ENCODE measurements at regions not wholly inside any gene's neighbourhood (a gene's known extent, or its start where the extent isn't known, plus 50 kb on each side); places are given as distances from the start of the nearest gene placed in this dataset.
"Not testable (repeated sequence)": the region's sequence is repeated elsewhere in the genome, so short reads cannot be mapped to it uniquely, and the experiment has no call there.

GRCh38 chr2:22126978-22127377, 1003.2 kb downstream of the TDRD15 start:
- Histone ChIP-seq H3K4me1 (ENCODE audit: control insufficient read depth in 1 of 2, insufficient read depth in 2 of 2, low read length in 2 of 2) (no peaks in the 10 kb centered on the region), H3K4me3 (ENCODE audit: low read length in 2 of 2) (no peak overlapping the region), H3K27ac (ENCODE audit: low read depth in 1 of 2, low read length in 2 of 2) (no peak overlapping the region), H3K27me3 (ENCODE audit: control insufficient read depth in 1 of 2, insufficient read depth in 2 of 2, low read length in 1 of 2) (no peaks in the 10 kb centered on the region), H3K36me3 (ENCODE audit: control insufficient read depth in 1 of 2, insufficient read depth in 2 of 2, low read length in 1 of 2) (no peaks in the 10 kb centered on the region), H3K9me3 (ENCODE audit: control insufficient read depth, low read length) (peaks cover 1% of the 10 kb centered on the region)
- ATAC-seq (ENCODE audit: low FRiP score) = no peak
- intact Hi-C loops (cut with DNase I) = no loop called here
- no peak for DNase-seq

DNA sequence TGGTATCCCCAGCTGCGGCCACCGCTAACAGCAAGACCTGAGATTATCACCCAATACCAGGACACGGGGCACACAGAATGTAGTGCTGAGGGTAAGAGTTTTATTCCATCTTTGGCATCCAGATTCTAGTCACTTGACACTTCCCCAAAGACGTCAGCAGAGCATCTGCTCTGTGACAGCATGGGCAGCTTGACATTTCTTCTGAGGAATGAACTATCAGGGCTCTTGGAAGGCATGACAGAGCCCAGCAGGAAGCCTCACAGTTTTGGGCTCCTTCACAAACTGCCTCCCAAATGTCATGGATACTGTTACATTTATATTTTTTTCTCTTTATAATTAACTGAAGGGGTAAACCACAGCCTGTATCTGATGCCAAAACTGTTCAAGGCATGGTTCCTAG, 1010.7 kb downstream of the TDRD15 start:
- WGBS, 2 donors = 78% methylated on average over 4 of the region's 4 CpGs
- ATAC-seq (ENCODE audit: low FRiP score) = no peak
- H3K9me3 ChIP-seq (ENCODE audit: control insufficient read depth, low read length) = no peaks in the 10 kb centered on the region

GRCh38 chr2:22136446-22136845, 1012.7 kb downstream of the TDRD15 start:
- Histone ChIP-seq H3K27me3 (ENCODE audit: control insufficient read depth in 1 of 2, insufficient read depth in 2 of 2, low read length in 1 of 2) (peaks cover 0 to 1% of the 10 kb centered on the region in 2 donors), H3K36me3 (ENCODE audit: control insufficient read depth in 1 of 2, insufficient read depth in 2 of 2, low read length in 1 of 2) (no peaks in the 10 kb centered on the region), H3K4me1 (ENCODE audit: control insufficient read depth in 1 of 2, insufficient read depth in 2 of 2, low read length in 2 of 2) (no peaks in the 10 kb centered on the region), H3K27ac (ENCODE audit: low read depth in 1 of 2, low read length in 2 of 2) (no peak overlapping the region), H3K9me3 (ENCODE audit: control insufficient read depth, low read length) (no peaks in the 10 kb centered on the region), H3K4me3 (ENCODE audit: low read length in 2 of 2) (no peak overlapping the region)
- intact Hi-C loops (cut with DNase I) = no loop called here
- WGBS, 2 donors = 85 to 89% methylated on average over 4 of the region's 4 CpGs
- DNase-seq = no peak
- no peak for ATAC-seq (ENCODE audit: low FRiP score)

More for the DNA sequence above, 1010.7 kb downstream of the TDRD15 start:
- no peaks in the 10 kb centered on the region for H3K4me1 ChIP-seq (ENCODE audit: control insufficient read depth in 1 of 2, insufficient read depth in 2 of 2, low read length in 2 of 2)
- intact Hi-C loops (cut with DNase I) = no loop called here
- H3K27ac ChIP-seq (ENCODE audit: low read depth in 1 of 2, low read length in 2 of 2) = no peak overlapping the region
- H3K4me3 ChIP-seq (ENCODE audit: low read length in 2 of 2) = no peak overlapping the region
- no peak for DNase-seq
- H3K36me3 ChIP-seq (ENCODE audit: control insufficient read depth in 1 of 2, insufficient read depth in 2 of 2, low read length in 1 of 2) = no peaks in the 10 kb centered on the region
- peaks cover 0 to 1% of the 10 kb centered on the region in 2 donors for H3K27me3 ChIP-seq (ENCODE audit: control insufficient read depth in 1 of 2, insufficient read depth in 2 of 2, low read length in 1 of 2)

- intact Hi-C loops (cut with DNase I) = no loop called here
- ATAC-seq (ENCODE audit: low FRiP score) = no peak
Observed at GRCh38 chr2:22143840-22144239, 1020.1 kb downstream of the TDRD15 start.

DNA sequence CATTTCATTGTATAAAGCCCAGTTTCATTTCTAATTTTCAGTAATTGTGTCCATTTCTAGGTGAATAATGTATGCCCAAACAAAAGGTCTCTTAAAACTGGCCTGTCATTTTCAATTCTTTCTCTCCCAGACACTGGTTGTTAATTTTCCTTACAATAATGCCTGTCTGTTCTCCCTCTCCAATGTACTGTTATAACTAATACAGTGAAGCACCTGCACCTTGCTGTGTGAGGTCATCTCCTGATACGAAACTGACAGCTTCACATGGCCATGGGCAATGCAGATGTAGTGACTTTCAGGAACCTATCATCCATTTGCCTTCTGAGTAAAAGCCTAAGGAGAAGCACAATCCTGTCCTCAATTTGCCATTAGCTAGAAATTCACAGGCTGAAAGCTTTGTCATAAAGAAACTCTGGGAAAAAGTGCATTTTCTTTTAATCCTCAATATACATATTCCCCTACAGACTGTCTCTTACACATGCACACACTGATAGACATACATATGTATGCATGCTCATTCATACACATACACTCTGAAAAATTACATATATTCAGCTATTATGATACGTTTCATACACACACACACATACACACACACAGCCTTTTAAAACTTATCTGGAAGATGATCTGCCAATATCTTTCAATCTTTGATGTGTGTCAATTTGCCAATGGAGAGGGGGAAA, 1030.3 kb downstream of the TDRD15 start:
- H3K27ac ChIP-seq (ENCODE audit: low read depth in 1 of 2, low read length in 2 of 2) = no peak overlapping the region
- H3K4me3 ChIP-seq (ENCODE audit: low read length in 2 of 2) = no peak overlapping the region
- intact Hi-C loops (cut with DNase I) = no loop called here
- DNase-seq (no peak), ATAC-seq (ENCODE audit: low FRiP score) (no peak)
- H3K4me1 ChIP-seq (ENCODE audit: control insufficient read depth in 1 of 2, insufficient read depth in 2 of 2, low read length in 2 of 2) = peaks cover 0 to 2% of the 10 kb centered on the region in 2 donors
- H3K36me3 ChIP-seq (ENCODE audit: control insufficient read depth in 1 of 2, insufficient read depth in 2 of 2, low read length in 1 of 2) = no peaks in the 10 kb centered on the region
- H3K27me3 ChIP-seq (ENCODE audit: control insufficient read depth in 1 of 2, insufficient read depth in 2 of 2, low read length in 1 of 2) = no peaks in the 10 kb centered on the region
- WGBS, 2 donors = 32 to 34% methylated on average over 2 of the region's 2 CpGs
- H3K9me3 ChIP-seq (ENCODE audit: control insufficient read depth, low read length) = peaks cover 2% of the 10 kb centered on the region

More at GRCh38 chr2:22143840-22144239, 1020.1 kb downstream of the TDRD15 start:
- H3K27ac ChIP-seq (ENCODE audit: low read depth in 1 of 2, low read length in 2 of 2) = no peak overlapping the region
- DNase-seq = no peak
- H3K4me3 ChIP-seq (ENCODE audit: low read length in 2 of 2) = no peak overlapping the region
- no peaks in the 10 kb centered on the region for H3K27me3 ChIP-seq (ENCODE audit: control insufficient read depth in 1 of 2, insufficient read depth in 2 of 2, low read length in 1 of 2)
- H3K36me3 ChIP-seq (ENCODE audit: control insufficient read depth in 1 of 2, insufficient read depth in 2 of 2, low read length in 1 of 2) = no peaks in the 10 kb centered on the region
- no peaks in the 10 kb centered on the region for H3K4me1 ChIP-seq (ENCODE audit: control insufficient read depth in 1 of 2, insufficient read depth in 2 of 2, low read length in 2 of 2)
- H3K9me3 ChIP-seq (ENCODE audit: control insufficient read depth, low read length) = no peaks in the 10 kb centered on the region

- H3K36me3 ChIP-seq (ENCODE audit: control insufficient read depth in 1 of 2, insufficient read depth in 2 of 2, low read length in 1 of 2); ATAC-seq (ENCODE audit: low FRiP score); H3K4me3 ChIP-seq (ENCODE audit: low read length in 2 of 2); H3K4me1 ChIP-seq (ENCODE audit: control insufficient read depth in 1 of 2, insufficient read depth in 2 of 2, low read length in 2 of 2); H3K27me3 ChIP-seq (ENCODE audit: control insufficient read depth in 1 of 2, insufficient read depth in 2 of 2, low read length in 1 of 2); DNase-seq; H3K9me3 ChIP-seq (ENCODE audit: control insufficient read depth, low read length); H3K27ac ChIP-seq (ENCODE audit: low read depth in 1 of 2, low read length in 2 of 2); intact Hi-C loops (cut with DNase I): not testable (repeated sequence)
- 87 to 91% methylated on average over 6 of the region's 6 CpGs for WGBS, 2 donors
Observed at GRCh38 chr2:22156661-22157060, 1032.9 kb downstream of the TDRD15 start.

GRCh38 chr2:22167256-22167655, 1043.5 kb downstream of the TDRD15 start:
- 75 to 80% methylated on average over 4 of the region's 4 CpGs for WGBS, 2 donors
- intact Hi-C loops (cut with DNase I) = no loop called here

DNA sequence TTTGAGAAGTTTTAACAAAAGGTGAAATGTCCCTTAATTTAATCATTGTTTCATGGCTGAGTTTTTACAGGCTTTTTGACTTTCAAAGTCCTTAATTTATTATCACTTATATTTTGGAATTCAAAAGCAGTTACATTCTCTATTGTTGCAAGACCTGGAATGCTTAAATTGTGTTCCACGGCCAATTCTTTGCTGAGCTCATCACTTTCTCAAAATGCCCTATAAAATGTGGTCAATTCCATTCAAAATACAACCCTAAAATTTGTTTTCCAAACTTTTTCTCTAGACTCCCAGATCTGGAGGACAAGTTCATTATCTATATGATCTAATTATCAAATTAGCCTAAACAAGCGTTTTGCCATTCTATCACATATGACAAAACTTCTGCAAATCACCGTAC, 1051.2 kb downstream of the TDRD15 start:
- peaks cover 0 to 1% of the 10 kb centered on the region in 2 donors for H3K4me1 ChIP-seq (ENCODE audit: control insufficient read depth in 1 of 2, insufficient read depth in 2 of 2, low read length in 2 of 2)
- no peaks in the 10 kb centered on the region for H3K9me3 ChIP-seq (ENCODE audit: control insufficient read depth, low read length)
- intact Hi-C loops (cut with DNase I) = no loop called here
- H3K36me3 ChIP-seq (ENCODE audit: control insufficient read depth in 1 of 2, insufficient read depth in 2 of 2, low read length in 1 of 2) = no peaks in the 10 kb centered on the region
- no peaks in the 10 kb centered on the region for H3K27me3 ChIP-seq (ENCODE audit: control insufficient read depth in 1 of 2, insufficient read depth in 2 of 2, low read length in 1 of 2)
- ATAC-seq (ENCODE audit: low FRiP score) (no peak), DNase-seq (no peak)
- no peak overlapping the region for H3K27ac ChIP-seq (ENCODE audit: low read depth in 1 of 2, low read length in 2 of 2)
- H3K4me3 ChIP-seq (ENCODE audit: low read length in 2 of 2) = no peak overlapping the region
- WGBS, 2 donors = 87 to 90% methylated on average over 3 of the region's 3 CpGs

More at GRCh38 chr2:22167256-22167655, 1043.5 kb downstream of the TDRD15 start:
- Histone ChIP-seq H3K4me1 (ENCODE audit: control insufficient read depth in 1 of 2, insufficient read depth in 2 of 2, low read length in 2 of 2) (no peaks in the 10 kb centered on the region), H3K9me3 (ENCODE audit: control insufficient read depth, low read length) (no peaks in the 10 kb centered on the region), H3K27me3 (ENCODE audit: control insufficient read depth in 1 of 2, insufficient read depth in 2 of 2, low read length in 1 of 2) (no peaks in the 10 kb centered on the region), H3K27ac (ENCODE audit: low read depth in 1 of 2, low read length in 2 of 2) (no peak overlapping the region), H3K4me3 (ENCODE audit: low read length in 2 of 2) (no peak overlapping the region), H3K36me3 (ENCODE audit: control insufficient read depth in 1 of 2, insufficient read depth in 2 of 2, low read length in 1 of 2) (no peaks in the 10 kb centered on the region)
- ATAC-seq (ENCODE audit: low FRiP score) (no peak), DNase-seq (no peak)

GRCh38 chr2:22185251-22185650, 1061.5 kb downstream of the TDRD15 start:
- Histone ChIP-seq H3K4me1 (ENCODE audit: control insufficient read depth in 1 of 2, insufficient read depth in 2 of 2, low read length in 2 of 2) (no peaks in the 10 kb centered on the region), H3K36me3 (ENCODE audit: control insufficient read depth in 1 of 2, insufficient read depth in 2 of 2, low read length in 1 of 2) (no peaks in the 10 kb centered on the region), H3K4me3 (ENCODE audit: low read length in 2 of 2) (no peak overlapping the region), H3K9me3 (ENCODE audit: control insufficient read depth, low read length) (no peaks in the 10 kb centered on the region), H3K27me3 (ENCODE audit: control insufficient read depth in 1 of 2, insufficient read depth in 2 of 2, low read length in 1 of 2) (no peaks in the 10 kb centered on the region), H3K27ac (ENCODE audit: low read depth in 1 of 2, low read length in 2 of 2) (no peak overlapping the region)
- ATAC-seq (ENCODE audit: low FRiP score) = no peak
- 73 to 87% methylated on average over 2 of the region's 2 CpGs for WGBS, 2 donors
- intact Hi-C loops (cut with DNase I) = no loop called here
- DNase-seq = no peak

Data from aorta (tissue), 5 donors.